ENCODE measurements at regions not wholly inside any gene's neighbourhood (a gene's known extent, or its start where the extent isn't known, plus 50 kb on each side); places are given as distances from the start of the nearest gene placed in this dataset.
A peak's percentile ranks its signal among the peaks of the same experiment; 100 is the strongest.

GRCh38 chr13:47454986-47455385, 546.1 kb downstream of the SUCLA2 start:
- no peak for TF ChIP-seq CTCF (IDR thresholded peaks at IDR 0.05)
- Mint-ChIP-seq H3K9me3 (no peaks in the 10 kb centered on the region), H3K4me3 (no peak overlapping the region), H3K36me3 (ENCODE audit: low read depth) (no peaks in the 10 kb centered on the region), H3K27me3 (ENCODE audit: insufficient read depth) (peaks cover 3% of the 10 kb centered on the region; the same call in 1 of the 2 replicates), H3K4me1 (ENCODE audit: low read depth) (peaks cover 37% of the 10 kb centered on the region), H3K27ac (no peak overlapping the region)
- DNase-seq, result no peak

GRCh38 chr13:47437406-47437805, 540.6 kb upstream of the HTR2A start:
- H3K4me1 Mint-ChIP-seq (ENCODE audit: low read depth), result peaks cover 27% of the 10 kb centered on the region
- peak overlapping the region; percentile 55; the same call in 1 of the 2 replicates for H3K4me3 Mint-ChIP-seq
- peak; percentile 65 for DNase-seq
- H3K27me3 Mint-ChIP-seq (ENCODE audit: insufficient read depth), result no peaks in the 10 kb centered on the region
- peaks cover 11% of the 10 kb centered on the region; the same call in 1 of the 2 replicates for H3K9me3 Mint-ChIP-seq
- no peak for TF ChIP-seq CTCF (IDR thresholded peaks at IDR 0.05)
- peaks cover 9% of the 10 kb centered on the region for H3K36me3 Mint-ChIP-seq (ENCODE audit: low read depth)
- H3K27ac Mint-ChIP-seq, result peak overlapping the region; percentile 74

GRCh38 chr13:47433461-47434005, 536.7 kb upstream of the HTR2A start:
- peaks cover 9% of the 10 kb centered on the region; the same call in 1 of the 2 replicates for H3K36me3 Mint-ChIP-seq (ENCODE audit: low read depth)
- H3K9me3 Mint-ChIP-seq, result peaks cover 11% of the 10 kb centered on the region; the same call in 1 of the 2 replicates
- peak; percentile 20 for DNase-seq
- no peak for TF ChIP-seq CTCF (IDR thresholded peaks at IDR 0.05)
- H3K27me3 Mint-ChIP-seq (ENCODE audit: insufficient read depth), result no peaks in the 10 kb centered on the region; the same call in 1 of the 2 replicates
- no peak overlapping the region for H3K27ac Mint-ChIP-seq
- peaks cover 27% of the 10 kb centered on the region for H3K4me1 Mint-ChIP-seq (ENCODE audit: low read depth)
- H3K4me3 Mint-ChIP-seq, result no peak overlapping the region

GRCh38 chr13:47426126-47426849, 529.4 kb upstream of the HTR2A start:
- Mint-ChIP-seq H3K27ac (no peak overlapping the region), H3K27me3 (ENCODE audit: insufficient read depth) (no peaks in the 10 kb centered on the region; the same call in 1 of the 2 replicates), H3K9me3 (no peaks in the 10 kb centered on the region), H3K4me3 (no peak overlapping the region), H3K4me1 (ENCODE audit: low read depth) (peaks cover 11% of the 10 kb centered on the region; the same call in 1 of the 2 replicates), H3K36me3 (ENCODE audit: low read depth) (no peaks in the 10 kb centered on the region)
- no peak for TF ChIP-seq CTCF (IDR thresholded peaks at IDR 0.05)
- peak; percentile 78 for DNase-seq

- H3K27ac Mint-ChIP-seq, result no peak overlapping the region
- TF ChIP-seq CTCF (IDR thresholded peaks at IDR 0.05), result no peak
- no peaks in the 10 kb centered on the region; the same call in 1 of the 2 replicates for H3K27me3 Mint-ChIP-seq (ENCODE audit: insufficient read depth)
- no peaks in the 10 kb centered on the region for H3K36me3 Mint-ChIP-seq (ENCODE audit: low read depth)
- no peaks in the 10 kb centered on the region for H3K9me3 Mint-ChIP-seq
- H3K4me1 Mint-ChIP-seq (ENCODE audit: low read depth), result peaks cover 35% of the 10 kb centered on the region
- no peak for DNase-seq
- H3K4me3 Mint-ChIP-seq, result no peak overlapping the region
Measured at GRCh38 chr13:47421525-47421924, 524.7 kb upstream of the HTR2A start.
